ENCODE measurements at regions not wholly inside any gene's neighbourhood (a gene's known extent, or its start where the extent isn't known, plus 50 kb on each side); places are given as distances from the start of the nearest gene placed in this dataset.

DNA sequence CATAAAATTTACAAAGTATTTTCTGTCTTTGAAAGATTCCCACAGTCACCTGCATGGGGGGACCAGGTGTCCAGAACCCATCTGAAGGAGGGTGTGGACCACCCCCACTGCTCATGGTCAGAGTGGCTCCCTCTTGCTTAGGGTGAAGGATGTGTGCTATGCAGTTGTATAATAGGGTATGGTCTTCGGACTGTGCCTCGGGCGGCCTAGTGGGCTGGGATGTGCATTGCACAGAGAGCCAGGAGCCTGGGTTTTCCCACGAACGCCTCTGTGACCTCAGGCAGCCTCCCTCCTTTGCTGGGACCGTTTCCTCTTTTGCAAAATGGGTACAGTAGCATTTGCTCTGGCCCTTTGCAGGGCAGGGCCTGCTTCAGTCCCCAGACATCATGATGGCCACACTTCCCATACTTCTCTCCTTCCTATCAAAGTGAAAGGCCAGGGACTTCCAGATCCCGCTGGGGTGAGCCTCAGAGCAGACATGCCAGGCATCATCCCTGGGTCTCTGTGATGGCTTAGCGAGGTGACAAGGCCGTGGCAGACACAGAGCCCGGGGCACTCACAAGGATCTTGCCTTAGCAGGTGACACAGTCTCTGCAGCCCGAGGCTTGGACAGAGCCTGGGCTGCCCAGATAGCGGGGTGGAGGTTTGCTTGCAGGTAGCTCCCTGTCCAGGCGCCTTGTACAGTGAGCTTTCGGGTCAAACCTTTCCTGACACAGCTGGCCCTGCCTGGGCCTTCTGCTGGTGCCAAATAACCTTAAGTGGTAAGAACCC lies 59.4 kb upstream of the ZNF536 start:
- Histone ChIP-seq H2BK120ac (replicated peaks; ENCODE audit: low read depth, low read length) (no peak overlapping the region), H4K8ac (ENCODE audit: extremely low read depth, insufficient read depth, low read length) (no peak overlapping the region), H3K4me3 (ENCODE audit: extremely low read depth in 1 of 4, insufficient read depth in 2 of 4, low read depth in 3 of 4, low read length in 4 of 4) (no peak overlapping the region), H3K36me3 (ENCODE audit: control insufficient read depth in 2 of 4, insufficient read depth in 4 of 4, low read length in 3 of 4) (no peaks in the 10 kb centered on the region), H3K18ac (ENCODE audit: extremely low read depth, low read length) (no peak overlapping the region), H2AFZ (ENCODE audit: low read length) (no peak overlapping the region), H3K27me3 (replicated peaks in 1 of 4; ENCODE audit: control insufficient read depth in 3 of 4, extremely low read depth in 1 of 4, insufficient read depth in 3 of 4, low read length in 3 of 4) (no peaks in the 10 kb centered on the region), H3K4me2 (ENCODE audit: insufficient read depth in 1 of 2, low read depth in 2 of 2, low read length in 2 of 2) (no peak overlapping the region), H3K4ac (replicated peaks; ENCODE audit: insufficient read length, low read depth, low read length) (no peak overlapping the region), H2AK5ac (ENCODE audit: low read depth, low read length) (no peak overlapping the region), H3K14ac (ENCODE audit: insufficient read length) (no peak overlapping the region), H4K91ac (replicated peaks; ENCODE audit: insufficient read length, low read length) (no peak overlapping the region), H2BK12ac (ENCODE audit: low read depth, low read length) (no peak overlapping the region), H3K79me1 (ENCODE audit: low read depth, low read length) (no peaks in the 10 kb centered on the region), H3K9ac (replicated peaks in 1 of 4; ENCODE audit: extremely low read depth in 1 of 4, low read depth in 3 of 4, low read length in 3 of 4) (no peak overlapping the region), H2BK20ac (ENCODE audit: low read length) (no peak overlapping the region), H4K5ac (ENCODE audit: insufficient read length, low read depth, low read length) (no peak overlapping the region), H2BK15ac (ENCODE audit: low read length) (no peak overlapping the region), H3K56ac (replicated peaks; ENCODE audit: insufficient read length, low read depth, low read length) (no peak overlapping the region), H3K79me2 (ENCODE audit: control insufficient read depth in 1 of 2, insufficient read depth in 2 of 2, low read length in 2 of 2) (no peaks in the 10 kb centered on the region), H3K23ac (ENCODE audit: insufficient read length) (no peak overlapping the region), H3K27ac (ENCODE audit: low read depth, low read length) (no peak overlapping the region), H3K4me1 (replicated peaks in 1 of 4; ENCODE audit: control insufficient read depth in 3 of 4, insufficient read depth in 4 of 4, low read length in 3 of 4) (no peaks in the 10 kb centered on the region; a peak in 1 of 7 replicates), H3K23me2 (ENCODE audit: low read depth, low read length) (no peaks in the 10 kb centered on the region), H2BK5ac (ENCODE audit: low read depth, low read length) (no peak overlapping the region), H3K9me3 (ENCODE audit: insufficient read depth in 2 of 2, low read depth in 1 of 2, low read length in 1 of 2) (no peaks in the 10 kb centered on the region), H4K20me1 (replicated peaks in 1 of 2; ENCODE audit: control insufficient read depth in 1 of 2, insufficient read depth in 2 of 2, low read length in 2 of 2) (no peaks in the 10 kb centered on the region)
- TF ChIP-seq CBX8 (IDR thresholded peaks at IDR 0.05; ENCODE audit: borderline replicate concordance, low read depth, low read length) (no peak), SP2 (IDR thresholded peaks at IDR 0.05; ENCODE audit: low read length) (no peak), RAD21 (IDR thresholded peaks at IDR 0.05 in 1 of 2, conservative IDR thresholded peaks at IDR 0.05 in 1 of 2; ENCODE audit: low read depth in 2 of 2, low read length in 2 of 2) (peak in 1 of 2 experiments; percentile 33; a peak in 1 of 4 replicates), FOSL1 (IDR thresholded peaks at IDR 0.05; ENCODE audit: insufficient read depth, low read depth, low read length) (no peak)
- TF ChIP-seq, protein P1, sequence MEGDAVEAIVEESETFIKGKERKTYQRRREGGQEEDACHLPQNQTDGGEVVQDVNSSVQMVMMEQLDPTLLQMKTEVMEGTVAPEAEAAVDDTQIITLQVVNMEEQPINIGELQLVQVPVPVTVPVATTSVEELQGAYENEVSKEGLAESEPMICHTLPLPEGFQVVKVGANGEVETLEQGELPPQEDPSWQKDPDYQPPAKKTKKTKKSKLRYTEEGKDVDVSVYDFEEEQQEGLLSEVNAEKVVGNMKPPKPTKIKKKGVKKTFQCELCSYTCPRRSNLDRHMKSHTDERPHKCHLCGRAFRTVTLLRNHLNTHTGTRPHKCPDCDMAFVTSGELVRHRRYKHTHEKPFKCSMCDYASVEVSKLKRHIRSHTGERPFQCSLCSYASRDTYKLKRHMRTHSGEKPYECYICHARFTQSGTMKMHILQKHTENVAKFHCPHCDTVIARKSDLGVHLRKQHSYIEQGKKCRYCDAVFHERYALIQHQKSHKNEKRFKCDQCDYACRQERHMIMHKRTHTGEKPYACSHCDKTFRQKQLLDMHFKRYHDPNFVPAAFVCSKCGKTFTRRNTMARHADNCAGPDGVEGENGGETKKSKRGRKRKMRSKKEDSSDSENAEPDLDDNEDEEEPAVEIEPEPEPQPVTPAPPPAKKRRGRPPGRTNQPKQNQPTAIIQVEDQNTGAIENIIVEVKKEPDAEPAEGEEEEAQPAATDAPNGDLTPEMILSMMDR (IDR thresholded peaks at IDR 0.05; ENCODE audit: control extremely low read depth in 1 of 3, insufficient read depth in 1 of 3, low read depth in 1 of 3, low read length in 3 of 3) = peak in 2 of 3 experiments; percentile 14 to 34; a peak in 1 of 4 replicates
- CTCF ChIA-PET (ENCODE audit: partially characterized antibody) = interaction anchor here (1.1 to 1.3 kb wide), 2 partner anchors 12 kb away, joined by 4 to 6 read pairs; no protein-coding TSS in a partner anchor
- no peak for FAIRE-seq
- POLR2A ChIA-PET (ENCODE audit: partially characterized antibody) = no interaction called here
- no peak for DNase-seq (ENCODE audit: low read depth in 1 of 2, low spot score in 2 of 2)
- 81% methylated on average over 14 of the region's 14 CpGs; no CpG with 5 or more reads in 1 of the 2 experiments for WGBS, 2 experiments (ENCODE audit: extremely low coverage in 1 of 2, insufficient coverage in 1 of 2, insufficient read length in 1 of 2, insufficient replicate concordance in 2 of 2, low coverage in 1 of 2, low lambda C conversion rate in 2 of 2, missing lambda C conversion rate in 1 of 2)

Data from H1 (cell line).